ELR (cell line): ENCODE measurements at regions not wholly inside any gene's neighbourhood (a gene's known extent, or its start where the extent isn't known, plus 50 kb on each side); places are given as distances from the start of the nearest gene placed in this dataset.
"Not testable (repeated sequence)": the region's sequence is repeated elsewhere in the genome, so short reads cannot be mapped to it uniquely, and the experiment has no call there.

Experiments used
- DNase-seq: peaks from one replicate; pipeline ENCODE4 v3.0.0-alpha.2; 2015; ENCODE audit warnings: low read depth

DNA sequence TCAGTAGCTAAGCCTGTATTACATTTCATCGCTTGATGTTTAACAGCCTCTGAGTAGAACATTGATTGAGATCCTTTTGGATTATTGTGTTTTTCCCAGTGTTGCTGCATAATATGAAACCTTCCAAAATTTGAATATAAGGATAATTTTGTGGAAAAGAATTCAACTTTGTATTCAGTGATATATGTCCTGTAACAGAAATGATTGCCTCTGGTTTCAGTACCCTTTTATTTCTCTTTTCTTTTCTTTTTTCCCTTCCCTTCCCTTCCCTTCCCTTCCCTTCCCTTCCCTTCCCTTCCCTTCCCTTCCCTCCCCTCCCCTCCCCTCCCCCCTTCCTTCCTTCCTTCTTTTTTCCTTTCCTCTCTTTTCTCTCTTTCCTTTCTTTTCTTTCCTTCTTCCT lies 74.6 kb downstream of the UTRN start:
- no peak for DNase-seq

DNA sequence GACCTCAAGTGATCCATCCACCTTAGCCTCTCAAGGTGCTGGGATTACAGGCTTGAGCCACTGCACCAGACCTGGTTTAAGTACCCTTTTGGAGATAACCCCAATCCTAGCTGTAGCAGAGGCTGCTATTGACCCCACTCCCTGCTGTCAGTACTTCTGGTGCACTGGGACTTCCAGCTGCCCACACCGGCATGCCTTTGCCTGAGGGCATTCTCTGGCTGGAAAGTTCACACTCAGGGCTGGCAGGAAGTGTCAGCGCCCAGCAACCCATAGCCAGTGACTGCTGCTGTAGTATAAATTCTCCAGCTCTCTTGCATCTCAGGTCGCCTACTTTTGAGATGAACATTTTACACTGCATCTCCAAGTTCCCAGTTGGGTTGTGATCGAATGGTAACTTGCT lies 75.3 kb downstream of the UTRN start:
- DNase-seq = peak; percentile 66

DNA sequence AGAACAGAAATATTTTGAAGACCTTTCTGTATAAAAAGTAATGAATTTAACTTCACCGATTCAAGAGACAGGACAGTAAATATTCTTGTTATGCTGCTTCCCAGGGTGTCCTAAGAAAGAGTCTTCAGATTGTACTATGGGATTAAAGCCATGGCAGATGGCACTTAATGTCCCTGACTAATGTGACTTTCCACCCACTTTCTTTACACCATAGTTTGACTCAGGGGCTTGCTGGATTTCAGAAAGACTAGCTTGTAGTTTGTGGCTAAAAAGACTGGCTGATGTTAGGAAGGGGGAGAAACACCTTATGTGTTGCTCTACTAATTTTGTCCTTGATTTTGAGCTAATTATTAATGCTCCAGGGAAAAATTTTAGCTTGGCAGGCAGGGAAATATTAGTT lies 75.9 kb downstream of the UTRN start:
- DNase-seq = no peak

DNA sequence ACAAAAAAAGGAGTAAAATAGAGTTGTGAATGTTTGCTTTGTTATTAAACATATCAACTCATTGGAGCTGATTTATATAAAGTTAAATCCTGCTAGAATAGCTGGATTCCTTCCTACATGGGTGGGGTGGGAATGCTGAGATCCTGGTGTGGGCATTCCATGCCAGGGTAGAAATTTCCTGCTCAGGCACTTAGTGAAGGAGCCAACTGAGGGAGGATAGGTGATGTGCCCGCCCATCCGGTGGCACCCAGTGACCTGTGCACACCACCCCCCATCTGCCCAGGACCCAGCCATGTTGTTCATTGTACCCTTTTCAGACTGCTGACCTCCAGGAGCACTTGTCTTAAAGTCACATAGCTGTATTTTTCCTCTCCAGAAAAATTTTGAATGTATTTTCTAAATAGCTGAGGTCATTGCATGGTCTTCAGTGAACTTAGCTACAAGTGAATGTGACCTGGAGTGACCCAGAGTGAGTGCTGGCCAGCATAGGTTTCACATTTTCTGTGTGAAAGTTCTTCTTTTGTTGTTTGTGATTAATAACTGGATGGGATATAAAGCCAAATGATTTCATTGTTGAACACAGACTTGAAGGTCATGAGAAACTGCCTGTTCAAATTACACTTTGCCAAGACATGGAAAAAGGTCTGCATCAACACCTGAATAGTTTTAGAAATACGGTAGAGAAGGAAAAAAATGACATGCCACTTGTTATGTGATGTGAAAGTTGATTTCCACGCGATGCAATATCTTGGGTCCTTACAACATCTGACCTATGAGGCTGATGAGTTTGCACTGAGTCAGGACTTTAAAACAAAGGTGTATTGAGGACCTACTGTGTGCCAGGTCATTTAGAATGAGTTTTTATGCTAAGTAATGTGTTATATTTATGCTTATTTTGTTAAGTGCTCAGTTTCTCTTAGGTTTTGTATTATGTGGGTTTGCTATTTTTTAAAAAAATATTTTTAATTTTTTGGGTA lies 77.2 kb downstream of the UTRN start:
- DNase-seq = no peak

DNA sequence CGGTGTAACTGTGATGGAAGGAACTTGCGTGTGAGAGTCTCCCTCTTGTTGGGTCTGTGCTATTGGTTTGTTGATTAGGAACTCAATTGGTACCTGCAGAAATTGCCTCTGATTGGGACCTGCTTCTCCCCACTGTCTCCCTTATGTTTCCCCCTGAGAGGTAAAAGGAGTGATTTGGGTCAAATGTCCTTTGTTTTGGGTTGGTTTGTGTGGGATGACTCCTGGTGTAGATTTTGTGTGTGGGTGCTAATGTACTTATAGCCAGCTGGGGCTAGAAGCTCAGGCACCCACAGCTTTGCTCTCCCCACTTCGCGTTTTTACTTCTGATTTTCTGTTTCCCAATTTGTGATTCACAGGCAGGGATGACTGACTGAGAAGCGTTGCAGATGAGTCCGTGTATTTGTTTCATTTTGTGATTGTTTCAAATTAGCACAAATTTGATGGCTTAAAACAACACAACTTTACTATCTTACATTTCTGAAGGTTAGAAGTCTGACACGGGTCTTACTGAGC lies 79.1 kb downstream of the UTRN start:
- DNase-seq = no peak

DNA sequence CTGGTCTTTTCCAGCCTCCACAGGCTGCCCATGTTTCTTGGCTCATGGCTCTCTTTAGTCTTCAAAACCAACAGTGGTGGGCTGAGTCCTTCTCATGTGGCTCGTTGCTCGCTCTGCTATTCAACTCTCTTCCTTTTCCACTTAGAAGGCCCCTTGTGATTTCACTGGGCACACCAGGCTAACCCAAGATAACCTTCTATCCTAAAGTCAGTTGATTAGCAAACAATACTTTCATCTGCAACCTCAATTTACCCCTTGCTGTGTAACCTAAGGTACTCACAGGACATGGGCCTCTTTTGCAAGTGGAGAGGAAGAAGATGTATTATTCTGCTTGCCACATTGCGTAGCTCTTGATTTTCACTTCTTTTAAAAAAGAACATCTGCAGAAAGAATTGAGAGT lies 79.6 kb downstream of the UTRN start:
- no peak for DNase-seq

DNA sequence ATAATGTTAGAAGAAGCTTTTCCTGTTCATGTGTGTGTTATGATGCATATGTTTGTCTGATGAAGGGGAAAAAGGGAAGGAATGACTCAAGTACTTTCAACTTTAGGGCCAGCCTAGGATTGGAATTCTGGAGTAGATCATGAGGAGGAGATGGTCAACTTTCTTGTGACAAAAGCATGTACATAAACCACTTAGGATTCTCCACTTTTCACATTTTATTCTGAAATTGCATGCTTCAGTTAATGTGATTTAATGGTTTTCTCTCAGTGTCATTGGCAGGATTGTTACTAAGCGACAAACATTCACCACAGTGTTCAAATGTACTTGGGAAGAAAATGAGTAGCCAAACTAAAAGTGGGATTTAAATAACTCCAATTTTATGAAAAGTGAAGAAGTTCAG lies 80.1 kb downstream of the UTRN start:
- no peak for DNase-seq

DNA sequence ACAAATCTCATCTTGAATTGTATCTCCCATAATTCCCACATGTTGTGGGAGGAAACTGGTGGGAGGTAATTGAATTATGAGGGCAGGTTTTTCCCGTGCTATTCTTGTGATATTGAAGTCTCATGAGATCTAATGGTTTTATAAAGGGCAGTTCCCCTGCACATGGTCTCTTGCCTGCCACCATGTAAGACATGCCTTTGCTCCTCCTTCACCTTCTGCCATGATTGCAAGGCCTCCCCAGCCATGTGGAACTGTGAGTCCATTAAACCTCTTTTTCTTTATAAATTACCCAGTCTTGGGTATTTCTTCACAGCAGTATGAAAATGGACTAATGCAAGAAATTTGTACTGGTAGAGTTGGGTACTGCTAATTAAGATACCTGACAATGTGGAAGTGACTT lies 84.6 kb downstream of the UTRN start:
- DNase-seq = not testable (repeated sequence)

DNA sequence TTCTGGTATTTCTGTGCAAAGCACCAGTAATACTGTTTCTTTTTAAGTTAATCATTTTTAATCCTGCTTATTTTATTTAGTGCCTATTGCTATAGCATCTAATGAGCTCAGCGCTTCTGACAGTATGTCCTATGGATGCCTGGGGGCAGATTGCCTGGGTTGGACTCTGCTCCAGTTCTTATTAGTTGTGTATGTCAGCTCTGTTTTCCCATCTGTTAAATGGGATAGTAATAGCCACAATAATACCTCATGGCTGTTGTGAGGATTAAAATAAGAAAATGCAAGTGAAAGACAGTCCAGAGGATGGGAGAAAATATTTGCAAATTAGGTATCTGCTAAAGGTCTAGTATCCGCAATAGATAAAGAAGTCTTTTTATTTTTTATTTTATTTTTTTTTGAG lies 87.0 kb downstream of the UTRN start:
- DNase-seq = no peak

DNA sequence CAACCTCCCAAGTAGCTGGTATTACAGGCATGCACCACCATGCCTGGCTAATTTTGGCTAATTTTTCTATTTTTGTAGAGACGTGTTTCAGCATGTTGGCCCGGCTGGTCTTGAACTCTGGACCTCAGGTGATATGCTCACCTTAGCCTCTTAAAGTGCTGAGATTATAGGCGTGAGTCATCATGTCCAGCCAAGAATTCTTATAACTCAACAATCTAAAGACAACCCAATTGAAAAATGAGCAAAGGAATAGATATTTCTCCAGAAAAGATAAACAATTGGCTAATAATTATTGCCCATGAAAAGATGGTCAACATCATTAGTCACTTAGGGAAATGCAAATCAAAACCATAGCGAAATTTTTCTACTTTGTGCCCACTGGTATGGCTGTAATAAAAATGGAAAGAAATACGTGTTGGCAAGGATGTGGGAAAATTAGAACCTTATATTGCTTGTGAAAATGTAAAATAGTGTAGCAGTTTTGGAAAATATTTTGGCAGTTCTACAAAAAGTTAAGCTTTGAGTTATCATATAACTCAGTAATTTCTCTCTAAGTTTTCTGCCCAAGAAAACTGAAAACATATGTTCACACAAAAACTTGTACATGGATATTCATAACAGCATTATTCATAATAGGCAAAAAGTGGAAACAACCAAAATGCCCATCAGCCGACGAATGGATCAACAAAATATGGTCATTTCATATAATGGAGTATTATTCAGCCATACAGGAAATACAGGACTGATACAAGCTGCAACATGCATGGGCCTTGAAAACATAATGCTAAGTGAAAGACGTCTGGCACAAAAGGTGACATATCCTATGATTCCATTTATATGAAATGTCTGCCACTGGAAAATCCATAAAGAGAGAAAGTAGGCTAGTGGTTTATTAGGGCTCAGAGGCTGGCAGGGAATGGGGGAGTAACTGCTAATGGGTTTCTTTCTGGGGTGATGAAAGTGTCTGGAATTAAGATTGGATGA lies 87.8 kb downstream of the UTRN start:
- DNase-seq = no peak

DNA sequence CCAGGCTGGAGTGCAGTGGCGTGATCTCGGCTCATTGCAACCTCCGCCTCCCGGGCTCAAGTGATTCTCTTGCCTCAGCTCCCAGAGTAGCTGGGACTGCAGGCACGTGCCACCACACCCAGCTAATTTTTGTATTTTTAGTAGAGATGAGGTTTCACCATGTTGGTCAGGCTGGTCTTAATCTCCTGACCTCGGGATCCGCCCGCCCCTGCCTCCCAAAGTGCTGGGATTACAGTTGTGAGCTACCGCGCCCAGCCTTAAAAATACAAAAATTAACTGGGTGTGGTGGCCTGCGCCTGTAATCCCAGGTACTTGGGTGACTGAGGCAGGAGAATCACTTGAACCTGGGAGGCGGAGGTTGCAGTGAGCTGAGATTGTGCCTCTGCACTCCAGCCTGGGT lies 89.4 kb downstream of the UTRN start:
- not testable (repeated sequence) for DNase-seq

DNA sequence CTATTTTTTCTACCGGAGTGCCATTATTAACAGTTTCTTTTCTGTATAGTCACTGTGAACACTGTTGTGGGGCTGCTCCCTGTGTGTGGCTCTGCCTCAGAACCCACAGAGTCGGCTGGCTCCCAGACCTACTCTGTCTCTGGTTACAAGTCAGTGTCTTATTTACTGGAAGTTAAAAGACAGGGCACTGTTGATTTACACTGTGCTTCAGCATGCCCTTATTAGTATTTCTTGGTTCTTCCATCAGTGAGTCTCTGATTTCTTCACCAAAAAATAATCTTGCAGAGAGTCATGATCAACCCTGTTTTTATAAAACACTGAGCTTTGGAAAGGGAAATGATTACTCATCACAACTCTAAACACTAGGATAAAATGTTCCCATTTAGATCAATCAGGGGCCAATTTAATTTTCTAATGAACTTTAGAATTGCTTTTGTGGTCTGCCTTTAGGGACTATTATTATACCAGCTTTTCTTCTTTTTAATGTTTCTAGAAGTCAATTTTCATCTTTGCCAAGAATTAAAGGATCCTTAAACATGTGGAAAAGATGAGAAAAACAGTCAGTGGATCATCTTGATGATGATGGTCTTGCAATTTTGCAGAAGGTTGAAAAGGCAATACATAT lies 92.6 kb downstream of the UTRN start:
- peak; percentile 55 for DNase-seq

DNA sequence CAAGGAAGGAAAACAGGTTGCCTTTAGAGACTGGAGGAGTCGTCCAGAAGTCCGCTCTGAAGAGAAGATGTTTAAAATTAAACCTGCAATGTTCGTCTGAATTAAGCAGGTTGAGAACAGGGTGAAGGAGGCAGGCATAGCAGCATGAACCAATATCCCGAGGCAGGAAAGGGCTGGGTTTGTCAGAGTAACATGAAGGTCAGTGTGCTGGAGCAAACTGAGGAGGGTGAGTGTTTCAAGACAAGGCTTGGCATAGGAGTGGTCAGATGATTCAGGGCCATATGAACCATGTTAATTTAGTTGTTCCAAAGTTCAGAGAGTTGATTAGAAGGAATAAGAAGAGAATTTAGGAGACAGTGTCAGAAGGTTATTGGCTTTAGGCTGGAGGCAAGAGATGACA lies 93.3 kb downstream of the UTRN start:
- DNase-seq = peak; percentile 38

DNA sequence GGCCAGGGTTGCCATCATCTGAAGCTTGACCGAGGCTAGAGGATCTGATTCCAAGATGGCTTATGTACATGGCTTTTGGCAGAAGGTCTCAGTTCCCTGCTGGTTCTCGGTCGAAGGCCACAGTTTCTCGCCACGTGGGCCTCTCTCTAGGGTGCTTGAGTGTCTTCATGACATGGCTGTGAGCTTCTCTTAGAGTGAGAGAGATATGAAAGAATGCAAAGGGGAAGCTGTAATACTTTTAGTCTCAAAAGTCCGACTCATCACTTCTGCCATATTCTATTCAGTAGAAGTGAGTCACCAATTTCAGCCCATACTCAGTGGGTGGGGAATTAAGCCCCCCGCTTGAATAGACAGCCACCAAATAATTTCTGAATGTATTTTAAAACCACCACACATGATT lies 94.2 kb downstream of the UTRN start:
- DNase-seq = peak; percentile 61

DNA sequence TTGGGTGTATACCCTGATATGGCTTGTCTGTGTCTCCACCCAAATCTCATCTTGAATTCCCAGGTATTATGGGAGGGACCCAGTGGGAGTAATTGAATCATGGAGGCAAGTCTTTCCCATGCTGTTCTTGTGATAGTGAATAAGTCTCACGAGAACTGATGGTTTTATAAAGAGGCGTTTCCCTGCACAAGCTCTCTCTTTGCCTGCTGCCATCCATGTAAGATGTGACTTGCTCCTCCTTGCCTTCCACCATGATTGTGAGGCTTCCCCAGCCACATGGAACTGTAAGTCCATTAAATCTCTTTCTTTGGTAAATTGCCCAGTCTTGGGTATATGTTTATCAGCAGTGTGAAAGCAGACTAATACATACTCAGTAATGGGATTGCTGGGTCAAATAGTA lies 96.4 kb downstream of the UTRN start:
- DNase-seq = not testable (repeated sequence)

DNA sequence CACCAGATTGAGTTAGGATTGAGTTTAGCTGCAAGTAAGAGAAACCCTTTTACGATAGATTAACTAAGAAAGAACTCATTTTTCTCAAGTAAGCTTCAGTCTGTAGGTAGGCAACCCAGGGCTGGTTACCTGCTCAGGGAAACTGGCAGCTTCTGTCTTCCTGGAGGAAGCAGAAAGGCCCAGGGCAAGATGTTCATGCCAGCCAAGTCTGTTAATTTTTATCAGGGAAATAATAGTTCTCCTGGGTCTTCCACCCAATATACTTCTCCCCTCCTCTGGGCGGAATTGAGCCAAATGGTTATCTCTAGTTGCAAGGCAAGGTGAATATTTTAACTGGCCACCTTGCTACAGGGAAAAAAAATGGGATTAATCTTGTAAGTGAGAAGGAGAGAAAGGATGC lies 98.2 kb downstream of the UTRN start:
- DNase-seq = no peak

DNA sequence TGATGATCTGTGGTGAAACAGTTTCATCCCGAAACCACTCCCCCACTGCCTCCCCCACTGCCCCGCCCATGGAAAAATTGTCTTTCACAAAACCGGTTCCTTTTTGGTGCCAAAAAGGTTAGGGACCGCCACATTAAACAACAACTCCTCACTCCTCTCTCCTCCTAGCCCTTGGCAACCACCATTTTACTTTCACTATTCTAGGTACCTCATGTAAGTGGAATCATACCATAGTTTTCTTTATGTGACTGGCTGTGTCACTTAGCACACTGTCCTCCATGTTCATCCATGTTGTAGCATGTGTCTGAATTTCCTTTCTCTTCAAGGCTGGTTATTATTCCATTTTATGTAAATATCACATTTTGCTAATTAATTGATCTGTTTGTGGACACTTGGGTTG lies 99.3 kb downstream of the UTRN start:
- DNase-seq = no peak

DNA sequence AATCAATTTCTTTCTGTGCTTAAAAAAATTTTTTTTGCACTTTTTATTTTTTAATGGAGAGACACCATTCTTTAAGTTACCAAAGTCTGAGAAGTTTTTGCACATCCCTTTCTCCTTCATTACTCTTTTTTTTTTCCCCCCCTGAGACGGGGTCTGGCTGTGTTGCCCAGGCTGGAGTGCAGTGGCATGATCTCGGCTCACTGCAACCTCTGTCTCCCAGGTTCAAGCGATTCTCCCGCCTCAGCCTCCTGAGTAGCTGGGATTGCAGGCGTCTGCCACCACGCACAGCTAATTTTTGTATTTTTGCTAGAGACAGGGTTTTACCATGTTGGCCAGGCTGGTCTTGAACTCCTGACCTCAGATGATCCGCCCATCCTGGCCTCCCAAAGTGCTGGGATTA lies 104.3 kb downstream of the UTRN start:
- DNase-seq = not testable (repeated sequence)

DNA sequence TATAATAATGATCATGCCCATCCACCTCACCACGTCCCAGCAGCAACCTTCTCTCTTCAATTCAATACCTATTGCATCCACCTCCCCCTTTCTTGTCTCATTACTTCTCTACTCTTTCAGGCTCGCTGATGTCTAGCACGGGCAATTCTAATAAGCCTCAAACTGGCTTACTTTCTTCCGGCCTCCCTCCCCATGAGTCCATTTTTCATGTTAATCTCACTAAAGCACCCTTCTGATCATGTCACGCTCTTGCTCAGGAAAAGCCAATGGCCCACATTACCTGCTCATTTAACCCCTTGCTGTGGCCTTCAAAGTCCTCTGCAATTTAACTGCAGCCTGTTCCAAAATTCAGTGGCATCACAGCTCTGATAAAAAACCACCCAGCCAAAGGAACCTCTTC lies 105.1 kb downstream of the UTRN start:
- DNase-seq = no peak

DNA sequence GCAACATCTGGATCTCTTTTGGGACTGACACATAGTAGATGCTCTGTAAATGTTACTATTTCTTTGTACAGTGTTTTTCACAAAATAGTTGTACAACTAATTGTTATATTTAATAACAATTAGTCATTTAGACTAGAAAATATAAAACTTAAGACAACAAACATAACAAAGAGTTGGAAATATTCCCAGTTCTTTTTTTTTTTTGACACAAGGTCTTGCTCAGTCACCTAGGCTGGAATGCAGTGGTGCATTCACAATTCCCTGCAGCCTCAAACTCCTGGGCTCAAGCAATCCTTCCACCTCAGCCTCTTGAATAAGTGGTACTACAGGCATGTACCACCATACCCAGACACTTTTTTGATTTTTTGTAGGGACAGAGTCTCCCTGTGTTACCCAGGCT lies 105.8 kb downstream of the UTRN start:
- DNase-seq = no peak

DNA sequence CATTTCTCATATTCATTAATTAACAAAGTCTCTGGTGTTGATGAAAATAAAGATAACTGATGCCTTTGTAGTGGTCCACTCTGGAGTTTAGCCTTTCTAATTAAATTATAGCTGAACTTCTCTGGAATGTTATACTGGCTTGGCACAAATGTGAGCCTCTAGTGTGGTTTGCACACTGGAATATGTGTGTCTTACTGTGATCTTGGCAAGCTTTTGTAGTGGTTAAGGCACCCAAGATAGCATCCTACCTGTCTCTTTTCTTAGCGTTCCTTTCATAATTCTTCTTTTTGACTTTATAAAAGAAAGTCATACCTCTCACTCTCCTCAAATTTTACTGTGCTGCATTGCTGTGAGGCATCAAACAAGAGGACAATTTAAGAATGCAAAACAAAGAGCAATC lies 107.4 kb downstream of the UTRN start:
- no peak for DNase-seq

DNA sequence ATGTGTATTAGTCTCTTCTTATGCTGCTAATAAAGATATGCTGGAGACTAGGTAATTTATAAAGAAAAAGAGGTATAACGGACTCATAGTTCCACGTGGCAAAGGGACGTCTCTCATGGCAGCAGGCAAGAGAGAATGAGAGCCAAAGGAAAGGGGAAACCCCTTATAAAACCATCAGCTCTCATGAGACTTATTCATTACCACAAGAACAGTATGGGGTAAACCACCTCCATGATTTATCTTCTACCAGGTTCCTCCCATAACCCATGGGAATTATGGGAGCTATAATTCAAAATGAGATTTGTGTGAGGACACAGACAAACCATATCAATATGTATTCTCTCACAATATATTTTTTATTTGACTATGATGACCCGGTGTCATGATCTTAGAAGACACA lies 109.1 kb downstream of the UTRN start:
- DNase-seq = no peak
